H1 (cell line): ENCODE measurements at regions not wholly inside any gene's neighbourhood (a gene's known extent, or its start where the extent isn't known, plus 50 kb on each side); places are given as distances from the start of the nearest gene placed in this dataset.

Source experiments
- CTCF ChIA-PET: fragments of 300-600 bp; sonication (Branson Sonifier 250); formaldehyde crosslinking; loops from one replicate; lab custom pipeline; 2021; ENCODE audit not compliant: partially characterized antibody; lab: Charles Lee
- POLR2A ChIA-PET: fragments of 300-600 bp; sonication (Branson Sonifier 250); formaldehyde crosslinking; loops from one replicate; lab custom pipeline; 2021; ENCODE audit warnings: inconsistent platforms; ENCODE audit not compliant: partially characterized antibody; lab: Charles Lee
- DNase-seq, 2 experiments: peaks; one replicate each; pipeline versions ENCODE4 v3.0.0 to v3.0.0-alpha.2; 2010 to 2022; ENCODE audit warnings: low spot score in 2 of 2, low read depth in 1 of 2, mixed read lengths in 1 of 2
- FAIRE-seq: peaks from 2 replicates; lab custom pipeline; 2011; peaks lifted over from hg19 to GRCh38; lab: Jason Lieb, UNC
- H2AFZ ChIP-seq: 2 replicates; pipeline ENCODE4 v1.8.1; 2012; ENCODE audit warnings: low read length, inconsistent platforms
- H2AK5ac ChIP-seq: 2 replicates; pipeline ENCODE4 v1.6.1; 2013; ENCODE audit warnings: low read depth, low read length
- H2BK120ac ChIP-seq: replicated peaks from 2 replicates; pipeline ENCODE3; 2013; ENCODE audit warnings: low read depth, low read length, inconsistent platforms
- H2BK12ac ChIP-seq: 2 replicates; pipeline ENCODE4 v1.6.1; 2013; ENCODE audit warnings: low read depth, low read length
- H2BK15ac ChIP-seq: 2 replicates; pipeline ENCODE4 v1.6.1; 2013; ENCODE audit warnings: low read length
- H2BK20ac ChIP-seq: 2 replicates; pipeline ENCODE4 v1.6.1; 2013; ENCODE audit warnings: low read length
- H2BK5ac ChIP-seq: 2 replicates; pipeline ENCODE4 v1.6.1; 2013; ENCODE audit warnings: low read depth, low read length
- H3K14ac ChIP-seq: 2 replicates; pipeline ENCODE4 v1.6.1; 2013; ENCODE audit warnings: inconsistent platforms; ENCODE audit not compliant: insufficient read length
- H3K18ac ChIP-seq: 2 replicates; pipeline ENCODE4 v1.6.1; 2013; ENCODE audit warnings: low read length; ENCODE audit errors: extremely low read depth
- H3K23ac ChIP-seq: 2 replicates; pipeline ENCODE4 v1.6.1; 2013; ENCODE audit warnings: inconsistent platforms; ENCODE audit not compliant: insufficient read length
- H3K23me2 ChIP-seq: 2 replicates; pipeline ENCODE4 v1.6.1; 2013; ENCODE audit warnings: low read depth, low read length
- H3K27ac ChIP-seq: 2 replicates; pipeline ENCODE4 v1.6.1; 2011; ENCODE audit warnings: low read depth, low read length, inconsistent platforms
- H3K27me3 ChIP-seq, 4 experiments: replicated peaks in 1 of 4; 1 replicate in 1 of 4; 2 replicates in 3 of 4; pipeline versions ENCODE4 v1.6.1 to v1.8.1; 2011 to 2013; ENCODE audit warnings: low read length in 3 of 4, mild to moderate bottlenecking in 3 of 4, inconsistent platforms in 2 of 4, mixed read lengths in 2 of 4, moderate library complexity in 1 of 4; ENCODE audit not compliant: control insufficient read depth in 3 of 4, insufficient read depth in 3 of 4; ENCODE audit errors: extremely low read depth in 1 of 4
- H3K36me3 ChIP-seq, 4 experiments: 2 replicates each; pipeline versions ENCODE4 v1.6.1 to v1.8.1; 2011 to 2013; ENCODE audit warnings: mild to moderate bottlenecking in 4 of 4, low read length in 3 of 4, moderate library complexity in 2 of 4, control low read depth in 1 of 4, inconsistent platforms in 1 of 4; ENCODE audit not compliant: insufficient read depth in 4 of 4, control insufficient read depth in 2 of 4
- H3K4ac ChIP-seq: replicated peaks from 2 replicates; pipeline ENCODE3; 2013; ENCODE audit warnings: low read length, low read depth, mixed read lengths, inconsistent platforms; ENCODE audit not compliant: insufficient read length
- H3K4me1 ChIP-seq, 4 experiments: replicated peaks in 1 of 4; 1 replicate in 1 of 4; 2 replicates in 3 of 4; pipeline versions ENCODE4 v1.6.1 to v1.8.1; 2011 to 2013; ENCODE audit warnings: low read length in 3 of 4, inconsistent platforms in 2 of 4, mixed read lengths in 1 of 4; ENCODE audit not compliant: insufficient read depth in 4 of 4, control insufficient read depth in 3 of 4
- H3K4me2 ChIP-seq, 2 experiments: 2 replicates each; pipeline versions ENCODE4 v1.6.1 to v1.8.1; 2011 to 2013; ENCODE audit warnings: low read depth in 2 of 2, low read length in 2 of 2, control low read depth in 1 of 2, inconsistent platforms in 1 of 2, mild to moderate bottlenecking in 1 of 2; ENCODE audit not compliant: insufficient read depth in 1 of 2
- H3K4me3 ChIP-seq, 4 experiments: fragments of 200-600, 300-600 bp in 1 of 4; sonication (generic), shearing (Covaris generic), sonication (Bioruptor Twin) in 1 of 4; 2 replicates each; pipeline versions ENCODE4 v1.5.1 to v1.8.1; 2011 to 2016; ENCODE audit warnings: low read length in 4 of 4, low read depth in 3 of 4, control low read depth in 2 of 4, inconsistent platforms in 2 of 4, mild to moderate bottlenecking in 2 of 4, mixed read lengths in 1 of 4, moderate library complexity in 1 of 4; ENCODE audit not compliant: insufficient read depth in 2 of 4; ENCODE audit errors: extremely low read depth in 1 of 4
- H3K56ac ChIP-seq: replicated peaks from 2 replicates; pipeline ENCODE3; 2013; ENCODE audit warnings: low read depth, mild to moderate bottlenecking, mixed read lengths, low read length, inconsistent platforms; ENCODE audit not compliant: insufficient read length
- H3K79me1 ChIP-seq: 2 replicates; pipeline ENCODE4 v1.6.1; 2013; ENCODE audit warnings: low read depth, low read length, control low read depth
- H3K79me2 ChIP-seq, 2 experiments: 2 replicates each; pipeline versions ENCODE4 v1.6.1 to v1.8.1; 2012 to 2013; ENCODE audit warnings: low read length in 2 of 2, mild to moderate bottlenecking in 2 of 2, inconsistent platforms in 1 of 2; ENCODE audit not compliant: insufficient read depth in 2 of 2, control insufficient read depth in 1 of 2
- H3K9ac ChIP-seq, 4 experiments: replicated peaks in 1 of 4; 1 replicate in 1 of 4; 2 replicates in 3 of 4; pipeline versions ENCODE4 v1.6.1 to v1.8.1; 2011 to 2013; ENCODE audit warnings: low read depth in 3 of 4, low read length in 3 of 4, control low read depth in 2 of 4, mild to moderate bottlenecking in 2 of 4, moderate library complexity in 2 of 4, inconsistent platforms in 1 of 4; ENCODE audit errors: extremely low read depth in 1 of 4
- H3K9me3 ChIP-seq, 2 experiments: 2 replicates each; pipeline versions ENCODE4 v1.6.1 to v1.8.1; 2012 to 2013; ENCODE audit warnings: mild to moderate bottlenecking in 2 of 2, moderate library complexity in 2 of 2, control low read depth in 1 of 2, inconsistent platforms in 1 of 2, low read depth in 1 of 2, low read length in 1 of 2, mixed read lengths in 1 of 2; ENCODE audit not compliant: insufficient read depth in 2 of 2
- H4K20me1 ChIP-seq, 2 experiments: replicated peaks in 1 of 2; 2 replicates each; pipeline versions ENCODE3 to v1.8.1; 2011 to 2013; ENCODE audit warnings: inconsistent platforms in 2 of 2, low read length in 2 of 2, mild to moderate bottlenecking in 1 of 2; ENCODE audit not compliant: insufficient read depth in 2 of 2, control insufficient read depth in 1 of 2
- H4K5ac ChIP-seq: 2 replicates; pipeline ENCODE4 v1.6.1; 2013; ENCODE audit warnings: low read length, low read depth, mixed read lengths, inconsistent platforms; ENCODE audit not compliant: insufficient read length
- H4K8ac ChIP-seq: 2 replicates; pipeline ENCODE4 v1.8.0; 2013; ENCODE audit warnings: mild to moderate bottlenecking, moderate library complexity, low read length, inconsistent platforms; ENCODE audit not compliant: insufficient read depth; ENCODE audit errors: extremely low read depth
- H4K91ac ChIP-seq: replicated peaks from 2 replicates; pipeline ENCODE3; 2013; ENCODE audit warnings: low read length, mixed read lengths, inconsistent platforms; ENCODE audit not compliant: insufficient read length
- BCL11A ChIP-seq, 2 experiments: IDR thresholded peaks; one replicate each; pipeline ENCODE4 v1.6.1; 2011; ENCODE audit warnings: low read depth in 2 of 2, low read length in 2 of 2, mild to moderate bottlenecking in 2 of 2
- CHD1 ChIP-seq: IDR thresholded peaks from 2 replicates; pipeline ENCODE4 v1.6.1; 2012; ENCODE audit warnings: low read depth, low read length, improper control_type of control experiment
- CHD2 ChIP-seq: IDR thresholded peaks from 2 replicates; pipeline ENCODE4 v1.6.1; 2012; ENCODE audit warnings: low read length, improper control_type of control experiment
- GABPA ChIP-seq: IDR thresholded peaks from 2 replicates; pipeline ENCODE4 v1.6.1; 2011; ENCODE audit warnings: mild to moderate bottlenecking, low read length, moderate library complexity, borderline replicate concordance; ENCODE audit not compliant: insufficient read depth
- JUN ChIP-seq: IDR thresholded peaks from 2 replicates; pipeline ENCODE4 v1.6.1; 2011; ENCODE audit warnings: low read depth, mild to moderate bottlenecking, improper control_type of control experiment, low read length
- POLR2AphosphoS5 ChIP-seq: IDR thresholded peaks from 2 replicates; pipeline ENCODE4 v1.6.1; 2011; ENCODE audit warnings: low read depth, low read length
- RXRA ChIP-seq: IDR thresholded peaks from 2 replicates; pipeline ENCODE4 v1.6.1; 2011; ENCODE audit warnings: low read depth, mild to moderate bottlenecking, low read length, moderate library complexity; ENCODE audit not compliant: insufficient read depth
- SAP30 ChIP-seq: fragments of 300-600 bp; sonication (generic); IDR thresholded peaks from 2 replicates; pipeline ENCODE4 v1.7.1; 2012; ENCODE audit warnings: low read length, moderate library complexity, mild to moderate bottlenecking, inconsistent platforms; ENCODE audit not compliant: insufficient read depth, insufficient replicate concordance
- SIN3A ChIP-seq, 2 experiments: IDR thresholded peaks in 1 of 2; conservative IDR thresholded peaks in 1 of 2; 2 replicates each; pipeline ENCODE4 v1.6.1; 2011 to 2012; ENCODE audit warnings: low read length in 2 of 2, improper control_type of control experiment in 1 of 2, low read depth in 1 of 2, mild to moderate bottlenecking in 1 of 2
- SP1 ChIP-seq: IDR thresholded peaks from 2 replicates; pipeline ENCODE4 v1.6.1; 2011; ENCODE audit warnings: low read depth, low read length
- SRF ChIP-seq: IDR thresholded peaks from 2 replicates; pipeline ENCODE4 v1.6.1; 2011; ENCODE audit warnings: mild to moderate bottlenecking, low read depth, low read length, moderate library complexity
- TCF12 ChIP-seq: IDR thresholded peaks from 2 replicates; pipeline ENCODE4 v1.6.1; 2011; ENCODE audit warnings: low read depth, mild to moderate bottlenecking, low read length
- WGBS, 2 experiments: shearing (Covaris generic) in 1 of 2; methylation state at CpG; one replicate each; pipeline versions ENCODE4 v1.1.6 to v1.1.7; 2013 to 2015; ENCODE audit warnings: low lambda C conversion rate in 2 of 2, mixed read lengths in 2 of 2, inconsistent platforms in 1 of 2, low coverage in 1 of 2, missing lambda C conversion rate in 1 of 2; ENCODE audit not compliant: insufficient replicate concordance in 2 of 2, insufficient coverage in 1 of 2, insufficient read length in 1 of 2; ENCODE audit errors: extremely low coverage in 1 of 2, missing lambda C conversion rate in 1 of 2; 5-methylcytosine and 5-hydroxymethylcytosine counted together
- TF ChIP-seq, protein P1 (sequence below): IDR thresholded peaks from 2 replicates; pipeline ENCODE4 v1.6.1; 2012; ENCODE audit warnings: low read length, inconsistent platforms

GRCh38 chr14:87581298-87581697 lies 411.7 kb downstream of the GALC start:
- Histone ChIP-seq H4K8ac (no peak overlapping the region), H2AFZ (no peak overlapping the region), H3K4me3 (no peak overlapping the region), H3K14ac (no peak overlapping the region), H3K23me2 (no peaks in the 10 kb centered on the region), H4K5ac (no peak overlapping the region), H4K91ac (no peak overlapping the region), H3K4ac (no peak overlapping the region), H2BK15ac (no peak overlapping the region), H3K9ac (no peak overlapping the region), H2BK5ac (no peak overlapping the region), H4K20me1 (no peaks in the 10 kb centered on the region), H3K18ac (no peak overlapping the region), H2BK12ac (no peak overlapping the region), H2BK20ac (no peak overlapping the region)
- no peak for FAIRE-seq
- DNase-seq = no peak
- POLR2A ChIA-PET = no interaction called here
- no peak for TF ChIP-seq TCF12
- TF ChIP-seq SP1 = no peak
- no peak for TF ChIP-seq BCL11A (IDR thresholded peaks at IDR 0.05; ENCODE audit: low read depth in 2 of 2, low read length in 2 of 2)
- no peak for TF ChIP-seq JUN
- TF ChIP-seq SIN3A (conservative IDR thresholded peaks at IDR 0.05 in 1 of 2, IDR thresholded peaks at IDR 0.05 in 1 of 2; ENCODE audit: low read depth in 1 of 2, low read length in 2 of 2) = no peak
- TF ChIP-seq CHD1 = no peak
- TF ChIP-seq RXRA = no peak
- TF ChIP-seq POLR2AphosphoS5 = no peak
- no peak for TF ChIP-seq SAP30
- TF ChIP-seq CHD2 = no peak
- TF ChIP-seq, protein P1, sequence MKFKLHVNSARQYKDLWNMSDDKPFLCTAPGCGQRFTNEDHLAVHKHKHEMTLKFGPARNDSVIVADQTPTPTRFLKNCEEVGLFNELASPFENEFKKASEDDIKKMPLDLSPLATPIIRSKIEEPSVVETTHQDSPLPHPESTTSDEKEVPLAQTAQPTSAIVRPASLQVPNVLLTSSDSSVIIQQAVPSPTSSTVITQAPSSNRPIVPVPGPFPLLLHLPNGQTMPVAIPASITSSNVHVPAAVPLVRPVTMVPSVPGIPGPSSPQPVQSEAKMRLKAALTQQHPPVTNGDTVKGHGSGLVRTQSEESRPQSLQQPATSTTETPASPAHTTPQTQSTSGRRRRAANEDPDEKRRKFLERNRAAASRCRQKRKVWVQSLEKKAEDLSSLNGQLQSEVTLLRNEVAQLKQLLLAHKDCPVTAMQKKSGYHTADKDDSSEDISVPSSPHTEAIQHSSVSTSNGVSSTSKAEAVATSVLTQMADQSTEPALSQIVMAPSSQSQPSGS = no peak
- TF ChIP-seq SRF = no peak
- TF ChIP-seq GABPA = no peak
- TF ChIP-seq, all 59 proteins: peak for 0
- no peaks in the 10 kb centered on the region for H3K9me3 ChIP-seq
- H3K79me1 ChIP-seq = no peaks in the 10 kb centered on the region
- CTCF ChIA-PET = no interaction called here
- no peaks in the 10 kb centered on the region for H3K36me3 ChIP-seq
- no peak overlapping the region for H3K56ac ChIP-seq
- 89% methylated on average over 2 of the region's 2 CpGs; no CpG with 5 or more reads in 1 of the 2 experiments for WGBS, 2 experiments
- no peak overlapping the region for H3K27ac ChIP-seq
- H2BK120ac ChIP-seq = no peak overlapping the region
- H3K27me3 ChIP-seq = no peaks in the 10 kb centered on the region; a peak in 1 of 7 replicates
- no peaks in the 10 kb centered on the region for H3K4me1 ChIP-seq
- H3K23ac ChIP-seq = no peak overlapping the region
- no peak overlapping the region for H3K4me2 ChIP-seq
- no peaks in the 10 kb centered on the region for H3K79me2 ChIP-seq
- no peak overlapping the region for H2AK5ac ChIP-seq
